ENCODE measurements at regions not wholly inside any gene's neighbourhood (a gene's known extent, or its start where the extent isn't known, plus 50 kb on each side); places are given as distances from the start of the nearest gene placed in this dataset. TPM values are rescaled to one million over a fixed set of nuclear protein-coding genes. Genes with fewer than 3 reads are reported as not detected.
"Not testable (repeated sequence)": the region's sequence is repeated elsewhere in the genome, so short reads cannot be mapped to it uniquely, and the experiment has no call there.

DNA sequence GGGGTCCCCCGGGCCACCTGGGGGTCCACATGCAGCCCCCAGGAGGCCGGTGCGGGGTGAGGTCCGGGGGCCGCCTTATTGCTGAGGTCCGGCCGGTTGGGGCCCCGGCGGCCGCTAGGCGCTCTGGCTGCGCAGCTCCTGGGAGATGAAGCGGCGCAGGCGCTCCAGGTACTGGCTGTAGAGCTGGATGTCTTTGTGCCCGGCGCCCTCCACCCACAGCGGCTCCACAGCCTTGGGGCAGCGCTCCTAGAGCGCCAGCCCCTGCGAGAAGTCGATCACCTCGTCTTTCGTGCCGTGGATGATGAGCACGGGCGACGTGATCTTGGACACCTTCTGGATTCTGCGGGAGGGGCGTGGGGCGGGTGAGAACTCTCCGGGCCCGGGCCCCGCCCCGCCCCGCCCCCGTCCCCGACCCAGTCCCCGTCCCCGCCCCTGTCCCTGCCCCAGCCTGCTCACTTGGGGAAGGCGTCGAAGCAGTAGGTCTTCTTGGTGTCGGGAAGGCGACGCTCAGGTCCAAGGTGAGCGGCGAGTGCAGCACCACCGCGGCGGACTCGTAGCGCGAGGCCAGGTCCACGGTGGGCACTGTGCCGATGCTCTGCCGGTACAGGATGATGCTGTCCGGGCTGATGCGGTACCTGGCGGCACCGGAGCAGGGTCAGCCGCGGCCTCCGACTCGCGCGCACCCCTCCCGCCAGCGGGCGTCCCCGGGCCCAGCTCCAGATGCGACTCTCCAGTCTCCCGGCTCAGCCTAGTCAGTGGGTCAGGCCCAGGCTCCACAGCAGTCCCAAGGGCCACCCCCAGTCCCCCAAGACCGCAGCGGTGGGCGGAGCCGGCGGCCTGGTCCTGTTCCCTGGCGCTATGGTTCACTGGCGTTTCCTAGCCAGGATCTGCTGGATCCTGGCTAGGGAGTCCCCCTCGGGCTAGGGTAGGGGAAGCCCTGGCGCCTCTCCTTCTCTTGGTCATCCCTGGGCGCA lies 89.4 kb upstream of the GOLGA6L1 start:
- H3K27me3 Mint-ChIP-seq (ENCODE audit: low read depth); CTCF ChIA-PET; H3K9me3 Mint-ChIP-seq; POLR2A ChIA-PET; H3K27ac Mint-ChIP-seq; H3K4me1 Mint-ChIP-seq; H3K36me3 Mint-ChIP-seq: not testable (repeated sequence)
- DNase-seq (ENCODE audit: low spot score), result peak; percentile 23
- ATAC-seq, result peak; percentile 41
- 0 out of 2 replicates have a peak overlapping the region, but pooled peaks have one; percentile 25 for H3K4me3 Mint-ChIP-seq

- not testable (repeated sequence) for DNase-seq (ENCODE audit: low spot score); H3K36me3 Mint-ChIP-seq
Observed at GRCh38 chr15:23209452-23209851, 72.8 kb upstream of the GOLGA6L1 start.

GRCh38 chr15:23199811-23200465 lies 63.3 kb upstream of the GOLGA6L1 start:
- CTCF ChIA-PET; H3K27ac Mint-ChIP-seq; ATAC-seq; H3K27me3 Mint-ChIP-seq (ENCODE audit: low read depth); POLR2A ChIA-PET; H3K36me3 Mint-ChIP-seq; DNase-seq (ENCODE audit: low spot score); H3K9me3 Mint-ChIP-seq; H3K4me3 Mint-ChIP-seq; H3K4me1 Mint-ChIP-seq: not testable (repeated sequence)

More at GRCh38 chr15:23209452-23209851, 72.8 kb upstream of the GOLGA6L1 start:
- POLR2A ChIA-PET; H3K27ac Mint-ChIP-seq; H3K27me3 Mint-ChIP-seq (ENCODE audit: low read depth); H3K9me3 Mint-ChIP-seq; H3K4me3 Mint-ChIP-seq; H3K4me1 Mint-ChIP-seq; ATAC-seq; CTCF ChIA-PET: not testable (repeated sequence)

DNA sequence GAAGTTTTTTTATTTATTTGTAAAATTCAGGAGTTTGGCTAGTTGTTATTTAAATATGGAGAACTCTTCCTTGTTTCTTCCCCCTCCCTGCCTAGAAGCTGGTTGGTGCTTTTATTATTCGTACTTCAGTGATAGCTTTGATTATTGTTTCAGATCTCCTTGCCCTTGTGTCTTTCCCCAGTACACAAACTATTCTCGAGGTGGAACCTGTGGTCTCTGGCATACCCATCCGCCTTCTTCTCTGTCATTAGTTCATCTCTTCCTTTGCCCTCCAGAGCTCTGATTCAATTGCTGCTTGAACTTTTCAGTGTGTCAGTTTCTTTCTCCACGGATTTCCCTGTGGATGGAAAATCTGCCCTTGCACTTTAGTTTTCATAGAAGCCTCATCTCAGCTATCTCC lies 61.8 kb upstream of the GOLGA6L1 start:
- ATAC-seq; H3K36me3 Mint-ChIP-seq; H3K27me3 Mint-ChIP-seq (ENCODE audit: low read depth); POLR2A ChIA-PET; H3K4me1 Mint-ChIP-seq; DNase-seq (ENCODE audit: low spot score); CTCF ChIA-PET; H3K27ac Mint-ChIP-seq; H3K4me3 Mint-ChIP-seq; H3K9me3 Mint-ChIP-seq: not testable (repeated sequence)

DNA sequence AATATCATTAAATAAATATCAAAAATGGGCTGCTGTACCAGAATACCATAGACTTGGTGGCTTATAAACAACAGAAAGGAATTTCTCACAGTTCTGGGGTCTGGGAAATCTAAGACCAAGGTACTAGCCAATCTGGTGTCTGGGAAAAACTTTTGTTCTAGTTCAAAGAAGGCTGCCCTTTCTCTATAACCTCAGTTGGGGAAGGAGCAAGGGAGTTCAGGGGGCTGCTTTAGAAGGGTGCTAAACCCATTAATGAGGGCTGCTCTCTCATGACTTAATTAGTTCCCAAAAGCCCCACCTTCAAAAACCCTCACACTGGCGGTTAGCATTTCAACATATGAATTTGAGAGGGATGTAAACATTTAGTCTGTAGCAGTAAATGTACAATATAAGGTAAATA lies 55.7 kb upstream of the GOLGA6L1 start:
- not testable (repeated sequence) for H3K9me3 Mint-ChIP-seq

More for the DNA sequence above, 55.7 kb upstream of the GOLGA6L1 start:
- H3K4me1 Mint-ChIP-seq; ATAC-seq; H3K27me3 Mint-ChIP-seq (ENCODE audit: low read depth); POLR2A ChIA-PET; H3K36me3 Mint-ChIP-seq; CTCF ChIA-PET; DNase-seq (ENCODE audit: low spot score); H3K4me3 Mint-ChIP-seq; H3K27ac Mint-ChIP-seq: not testable (repeated sequence)

Small RNAs in the stretch of these regions (microRNA-seq; reads per million reads assigned to microRNA genes)
- gene MIR4509-1 (ENCODE audit: borderline number of aligned reads), result not detected
